Skeletal muscle satellite cell (primary cell): ENCODE measurements at regions not wholly inside any gene's neighbourhood (a gene's known extent, or its start where the extent isn't known, plus 50 kb on each side); places are given as distances from the start of the nearest gene placed in this dataset.

Experiments
- H3K27me3 ChIP-seq: 2 replicates; pipeline ENCODE4 v1.7.0; 2013; ENCODE audit warnings: low read length; ENCODE audit not compliant: control insufficient read depth, insufficient read depth
- H3K36me3 ChIP-seq: 2 replicates; pipeline ENCODE4 v1.7.0; 2013; ENCODE audit warnings: mild to moderate bottlenecking, control low read depth, low read length; ENCODE audit not compliant: insufficient read depth
- H3K4me1 ChIP-seq: 2 replicates; pipeline ENCODE4 v1.7.0; 2013; ENCODE audit warnings: low read length; ENCODE audit not compliant: control insufficient read depth, insufficient read depth
- H3K4me2 ChIP-seq: 2 replicates; pipeline ENCODE4 v1.7.0; 2013; ENCODE audit warnings: mild to moderate bottlenecking, low read length
- H3K4me3 ChIP-seq: 2 replicates; pipeline ENCODE4 v1.7.0; 2013; ENCODE audit warnings: low read length
- H3K9ac ChIP-seq: 2 replicates; pipeline ENCODE4 v1.7.0; 2013; ENCODE audit warnings: mild to moderate bottlenecking, low read depth, low read length, moderate library complexity
- H3K9me3 ChIP-seq: replicated peaks from 2 replicates; pipeline ENCODE4 v1.7.0; 2013; ENCODE audit warnings: mild to moderate bottlenecking, control low read depth, low read length

DNA sequence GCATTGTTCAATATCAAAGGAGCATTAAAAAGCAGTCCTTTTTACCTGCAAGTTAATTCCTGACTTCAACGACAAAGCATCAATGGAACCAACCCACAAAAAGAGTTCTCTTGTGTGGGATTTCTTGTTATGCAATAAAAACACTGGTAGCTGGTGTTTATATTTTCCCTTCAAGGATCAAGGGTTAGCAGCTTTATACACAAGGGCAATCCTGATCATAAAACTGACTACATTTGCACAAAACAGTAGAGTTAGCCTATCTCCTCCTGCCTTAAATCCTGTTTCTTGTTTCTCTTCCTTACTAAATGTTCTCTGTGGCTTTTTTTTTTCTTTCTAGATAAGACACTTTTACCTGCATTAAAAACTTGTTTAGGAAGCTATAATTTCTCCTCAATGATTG is 306.4 kb downstream of the SLCO4C1 start:
- no peak overlapping the region for H3K4me2 ChIP-seq
- no peak overlapping the region for H3K4me3 ChIP-seq
- H3K9ac ChIP-seq, result no peak overlapping the region
- H3K9me3 ChIP-seq, result no peaks in the 10 kb centered on the region
- H3K36me3 ChIP-seq, result no peaks in the 10 kb centered on the region
- no peaks in the 10 kb centered on the region for H3K4me1 ChIP-seq
- no peaks in the 10 kb centered on the region for H3K27me3 ChIP-seq

DNA sequence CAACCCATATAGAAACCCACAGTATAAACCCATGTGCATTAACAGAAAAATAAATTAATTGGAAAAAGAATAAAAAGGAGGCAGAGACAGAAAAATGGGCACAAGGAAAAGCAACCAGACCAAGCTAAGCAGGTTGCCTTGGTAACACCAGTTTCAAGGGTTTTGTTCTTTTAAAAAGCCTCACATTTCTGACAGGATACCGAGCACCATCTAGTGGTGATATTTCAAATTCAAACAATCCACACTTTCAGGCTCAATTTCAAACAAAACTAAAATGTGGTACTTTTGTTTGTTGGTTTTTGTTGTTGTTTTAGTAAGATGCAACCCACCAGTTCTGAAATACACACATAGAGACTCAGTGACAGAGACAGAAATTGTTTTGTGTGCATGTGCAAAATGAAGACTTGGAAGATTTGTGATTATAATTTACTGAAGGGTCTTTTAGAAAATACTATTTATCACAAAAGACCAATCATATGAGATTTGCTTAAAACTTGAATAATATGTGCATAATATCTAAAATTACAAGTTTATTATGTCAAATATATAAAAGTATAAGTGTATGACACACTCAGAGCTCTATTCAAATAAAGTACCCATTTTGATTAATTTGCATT is 318.2 kb downstream of the SLCO4C1 start:
- Histone ChIP-seq H3K9ac (no peak overlapping the region), H3K9me3 (no peaks in the 10 kb centered on the region), H3K4me1 (no peaks in the 10 kb centered on the region), H3K36me3 (no peaks in the 10 kb centered on the region), H3K27me3 (no peaks in the 10 kb centered on the region), H3K4me3 (no peak overlapping the region), H3K4me2 (no peak overlapping the region)

DNA sequence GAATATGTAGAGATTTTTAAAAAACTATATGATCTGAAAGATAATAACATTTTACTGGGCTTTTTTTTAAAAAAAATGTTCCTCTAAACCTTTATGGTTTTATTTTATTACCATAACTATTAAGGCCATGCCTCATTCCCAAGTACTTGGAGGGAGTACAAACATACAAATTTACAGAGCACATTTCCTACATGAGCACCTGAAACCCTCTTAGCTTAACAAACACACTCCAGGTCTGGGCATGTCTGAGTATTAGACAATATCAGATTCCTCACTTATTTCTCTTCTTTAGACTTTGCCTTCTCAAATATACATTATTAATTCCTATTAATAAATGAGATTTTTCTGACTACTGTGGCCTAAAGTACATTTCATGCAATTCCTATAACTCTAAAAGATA is 319.2 kb downstream of the SLCO4C1 start:
- Histone ChIP-seq H3K9ac (no peak overlapping the region), H3K27me3 (no peaks in the 10 kb centered on the region), H3K4me1 (no peaks in the 10 kb centered on the region), H3K36me3 (no peaks in the 10 kb centered on the region), H3K4me2 (no peak overlapping the region), H3K9me3 (no peaks in the 10 kb centered on the region), H3K4me3 (no peak overlapping the region)

DNA sequence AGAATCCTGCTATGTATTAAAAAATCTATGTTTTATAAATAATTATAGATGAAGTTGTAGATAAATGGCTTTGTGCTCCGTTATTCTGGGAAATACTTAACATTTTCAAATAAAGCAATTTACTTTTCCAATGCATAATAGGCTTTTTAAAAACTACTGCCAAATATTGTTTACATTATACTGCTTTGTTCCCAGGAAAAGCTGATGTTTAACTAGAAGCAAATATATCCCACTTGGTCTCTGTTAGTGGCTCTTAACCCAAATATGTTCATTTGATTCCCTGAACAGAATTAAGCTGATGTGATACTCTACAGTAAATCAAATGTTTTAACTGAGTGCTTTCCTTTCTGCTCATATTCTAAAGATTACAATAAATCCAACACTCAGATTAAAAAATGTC is 326.3 kb downstream of the SLCO4C1 start:
- Histone ChIP-seq H3K9ac (no peak overlapping the region), H3K4me2 (no peak overlapping the region), H3K4me3 (no peak overlapping the region), H3K9me3 (no peaks in the 10 kb centered on the region), H3K36me3 (no peaks in the 10 kb centered on the region), H3K27me3 (no peaks in the 10 kb centered on the region), H3K4me1 (no peaks in the 10 kb centered on the region)

DNA sequence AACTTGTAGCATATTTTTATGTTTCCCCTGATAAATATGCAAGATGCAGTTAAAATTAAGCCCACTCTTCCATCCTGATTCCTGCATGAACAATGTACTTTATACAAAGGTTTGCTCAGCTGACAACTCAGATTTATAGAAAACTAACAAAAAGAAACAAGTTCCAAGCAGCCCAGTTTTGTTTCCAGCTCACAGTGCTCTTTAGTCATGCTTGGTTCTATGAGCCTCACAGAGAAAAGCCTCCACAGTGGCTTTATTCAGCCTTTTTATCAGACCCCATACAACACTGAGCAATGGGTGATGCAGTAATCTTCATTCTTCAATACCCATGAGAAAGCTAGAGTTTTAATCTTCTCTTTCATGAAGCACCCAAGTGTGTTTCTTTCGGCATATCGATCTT is 329.6 kb downstream of the SLCO4C1 start:
- Histone ChIP-seq H3K4me3 (no peak overlapping the region), H3K9ac (no peak overlapping the region), H3K4me2 (no peak overlapping the region), H3K4me1 (no peaks in the 10 kb centered on the region), H3K36me3 (no peaks in the 10 kb centered on the region), H3K27me3 (no peaks in the 10 kb centered on the region), H3K9me3 (no peaks in the 10 kb centered on the region)

DNA sequence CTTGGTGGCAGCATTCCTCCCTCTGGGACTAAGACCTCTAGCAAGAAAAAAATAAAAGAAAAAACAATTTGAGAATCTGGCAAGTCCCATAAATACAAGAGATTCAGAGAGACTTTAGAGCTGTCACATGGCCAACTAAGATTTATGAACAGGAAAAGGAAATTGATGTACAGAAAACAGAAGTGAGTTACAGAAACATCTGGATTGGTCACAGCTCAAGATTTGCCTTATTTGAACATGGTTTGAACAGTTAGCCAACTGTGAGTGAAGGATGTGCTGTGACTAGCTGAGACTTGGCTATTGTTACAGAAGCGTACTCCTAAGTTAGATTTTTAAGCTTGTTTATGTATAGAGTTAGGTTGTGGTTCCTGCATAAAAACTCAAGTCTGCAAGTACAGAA is 340.2 kb downstream of the SLCO4C1 start:
- Histone ChIP-seq H3K4me2 (no peak overlapping the region), H3K27me3 (no peaks in the 10 kb centered on the region), H3K9ac (no peak overlapping the region)

DNA sequence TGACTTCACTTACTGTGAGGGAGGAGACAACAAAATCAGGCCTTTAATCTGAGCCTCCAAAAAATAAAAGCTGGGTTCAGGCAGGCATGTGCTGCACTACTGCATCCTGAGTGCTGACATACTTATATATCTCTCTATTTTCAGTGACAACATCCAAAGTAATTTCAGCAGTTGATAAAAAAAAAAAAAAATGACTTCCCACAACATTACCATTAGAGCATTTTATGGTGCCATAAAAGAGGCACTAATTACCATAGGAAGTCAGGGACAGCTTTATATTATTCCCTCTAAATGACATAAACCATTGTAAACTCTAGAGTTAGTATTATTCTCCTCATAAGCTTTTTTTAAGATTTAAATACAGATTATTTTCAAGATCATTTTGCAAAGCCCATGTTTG is 346.1 kb downstream of the SLCO4C1 start:
- H3K27me3 ChIP-seq, result no peaks in the 10 kb centered on the region
- H3K4me3 ChIP-seq, result no peak overlapping the region
- no peaks in the 10 kb centered on the region for H3K36me3 ChIP-seq
- no peaks in the 10 kb centered on the region for H3K9me3 ChIP-seq
- no peak overlapping the region for H3K9ac ChIP-seq
- no peak overlapping the region for H3K4me2 ChIP-seq
- H3K4me1 ChIP-seq, result no peaks in the 10 kb centered on the region

More for the DNA sequence above, 340.2 kb downstream of the SLCO4C1 start:
- Histone ChIP-seq H3K4me3 (no peak overlapping the region), H3K9me3 (no peaks in the 10 kb centered on the region), H3K4me1 (no peaks in the 10 kb centered on the region), H3K36me3 (no peaks in the 10 kb centered on the region)

DNA sequence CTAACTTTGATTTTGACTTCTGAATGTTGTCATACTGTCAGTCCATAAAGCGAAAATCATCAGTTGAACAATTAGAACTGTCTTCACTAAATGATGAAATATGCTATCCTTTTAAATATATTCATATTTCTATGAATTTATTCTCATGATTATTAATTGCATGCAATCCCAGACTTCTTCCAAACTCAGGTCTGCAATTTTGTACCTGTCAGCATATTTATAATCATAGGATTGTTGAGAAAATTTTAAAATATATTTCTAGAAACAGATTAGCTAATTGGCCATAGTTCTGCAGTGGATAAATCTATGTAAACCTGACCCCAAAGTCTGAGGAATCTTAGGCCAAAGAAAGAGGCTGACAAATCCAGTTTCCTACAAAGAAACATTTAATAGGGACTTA is 347.5 kb downstream of the SLCO4C1 start:
- no peaks in the 10 kb centered on the region for H3K36me3 ChIP-seq
- H3K4me2 ChIP-seq, result no peak overlapping the region
- H3K4me3 ChIP-seq, result no peak overlapping the region
- H3K9me3 ChIP-seq, result no peaks in the 10 kb centered on the region
- H3K27me3 ChIP-seq, result no peaks in the 10 kb centered on the region
- no peak overlapping the region for H3K9ac ChIP-seq
- H3K4me1 ChIP-seq, result no peaks in the 10 kb centered on the region

DNA sequence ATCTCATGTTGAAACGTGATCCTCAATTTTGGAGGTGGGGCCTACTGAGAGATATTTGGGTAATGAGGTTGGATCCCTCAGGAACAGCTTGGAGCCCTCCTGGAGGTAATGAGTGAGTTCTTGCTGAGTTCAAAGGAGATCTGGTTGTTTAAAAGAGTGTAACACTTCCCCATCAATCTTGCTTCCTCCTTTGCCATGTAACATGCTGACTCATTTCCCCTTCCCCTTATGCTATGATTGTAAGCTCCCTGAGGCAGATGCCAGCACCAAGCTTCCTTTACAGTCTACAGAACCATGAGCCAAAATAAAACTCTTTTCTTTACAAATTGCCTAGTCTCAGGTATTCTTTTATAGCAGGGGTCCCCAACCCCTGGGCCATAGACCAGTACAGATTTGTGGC is 352.3 kb downstream of the SLCO4C1 start:
- Histone ChIP-seq H3K36me3 (no peaks in the 10 kb centered on the region), H3K4me1 (no peaks in the 10 kb centered on the region), H3K4me2 (no peak overlapping the region), H3K9ac (no peak overlapping the region), H3K4me3 (no peak overlapping the region), H3K27me3 (no peaks in the 10 kb centered on the region), H3K9me3 (no peaks in the 10 kb centered on the region)

DNA sequence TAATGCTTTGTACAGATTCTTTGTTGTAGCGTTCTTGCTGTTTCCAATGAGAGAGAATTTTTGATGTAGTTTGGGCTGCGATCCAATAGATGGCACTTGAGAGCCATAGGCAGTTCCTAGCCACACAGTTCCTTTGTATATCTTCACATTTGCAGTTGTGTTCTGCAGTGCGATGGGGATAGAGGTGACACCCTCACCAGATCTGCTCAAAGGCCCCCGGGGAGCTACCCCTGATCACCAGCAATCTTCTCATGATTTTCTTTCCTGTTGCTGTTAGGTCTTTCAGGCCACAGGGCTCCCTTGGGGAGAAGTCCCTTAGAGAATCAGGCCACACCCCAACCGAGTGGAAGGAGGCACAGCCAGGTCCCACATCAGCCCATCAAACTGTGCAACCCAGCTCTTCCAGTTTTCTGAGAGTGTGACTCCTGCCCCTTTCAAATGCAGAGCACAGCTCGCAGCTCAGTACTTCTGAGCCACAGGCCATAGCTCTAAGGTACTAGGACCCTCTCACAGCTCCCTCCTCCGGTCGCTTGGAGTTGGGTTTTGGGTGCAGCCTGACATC is 353.7 kb downstream of the SLCO4C1 start:
- no peaks in the 10 kb centered on the region for H3K36me3 ChIP-seq
- H3K9ac ChIP-seq, result no peak overlapping the region
- H3K9me3 ChIP-seq, result no peaks in the 10 kb centered on the region
- no peak overlapping the region for H3K4me2 ChIP-seq
- H3K27me3 ChIP-seq, result no peaks in the 10 kb centered on the region
- no peaks in the 10 kb centered on the region for H3K4me1 ChIP-seq
- no peak overlapping the region for H3K4me3 ChIP-seq

DNA sequence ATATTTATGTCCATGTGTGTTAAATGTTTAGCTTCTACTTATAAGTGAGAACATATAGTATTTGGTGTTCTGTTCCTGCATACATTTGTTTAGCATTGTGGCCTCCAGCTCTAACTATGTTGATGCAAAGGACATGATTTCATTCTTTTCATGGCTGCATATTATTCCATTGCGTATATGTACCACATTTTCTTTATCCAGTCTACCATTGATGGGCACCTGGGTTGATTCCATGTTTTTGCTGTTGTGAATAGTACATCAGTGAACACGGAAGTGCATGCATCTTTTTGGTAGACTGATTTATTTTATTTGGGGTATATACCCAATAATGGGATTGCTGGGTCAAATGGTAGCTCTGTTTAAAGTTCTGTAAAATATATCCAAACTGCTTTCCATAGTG is 359.0 kb downstream of the SLCO4C1 start:
- Histone ChIP-seq H3K4me2 (no peak overlapping the region), H3K4me3 (no peak overlapping the region), H3K36me3 (no peaks in the 10 kb centered on the region)

DNA sequence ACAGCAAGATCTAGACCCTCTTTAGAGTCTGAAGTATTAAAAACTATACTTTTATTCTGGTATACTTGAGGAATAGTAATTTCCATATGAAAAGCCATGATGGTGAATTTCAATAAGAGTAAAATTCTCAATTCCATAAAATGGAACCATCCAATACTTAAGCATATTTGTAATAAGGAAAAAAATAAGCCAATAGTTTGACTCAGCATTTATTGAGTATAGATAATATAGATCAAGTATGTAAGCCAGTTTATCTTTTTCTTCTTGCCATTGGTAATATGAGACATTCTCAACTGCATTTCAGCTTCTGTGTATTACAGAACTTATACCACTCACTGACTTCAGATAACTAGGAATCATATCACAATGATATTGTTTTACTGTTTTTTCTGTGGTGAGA is 361.0 kb downstream of the SLCO4C1 start:
- Histone ChIP-seq H3K9ac (no peak overlapping the region), H3K4me3 (no peak overlapping the region), H3K27me3 (no peaks in the 10 kb centered on the region), H3K9me3 (no peaks in the 10 kb centered on the region), H3K4me2 (no peak overlapping the region), H3K4me1 (no peaks in the 10 kb centered on the region), H3K36me3 (no peaks in the 10 kb centered on the region)

More for the DNA sequence above, 359.0 kb downstream of the SLCO4C1 start:
- H3K4me1 ChIP-seq, result no peaks in the 10 kb centered on the region
- no peak overlapping the region for H3K9ac ChIP-seq
- H3K27me3 ChIP-seq, result no peaks in the 10 kb centered on the region
- H3K9me3 ChIP-seq, result no peaks in the 10 kb centered on the region
